Fibroblast of skin of left quadriceps (primary cell): ENCODE measurements at regions not wholly inside any gene's neighbourhood (a gene's known extent, or its start where the extent isn't known, plus 50 kb on each side); places are given as distances from the start of the nearest gene placed in this dataset.
A peak's percentile ranks its signal among the peaks of the same experiment; 100 is the strongest.

Experiments used
- DNase-seq, 2 experiments: peaks; one replicate each; pipeline ENCODE4 v3.0.0-alpha.2; 2013; ENCODE audit warnings: low read depth in 2 of 2

DNA sequence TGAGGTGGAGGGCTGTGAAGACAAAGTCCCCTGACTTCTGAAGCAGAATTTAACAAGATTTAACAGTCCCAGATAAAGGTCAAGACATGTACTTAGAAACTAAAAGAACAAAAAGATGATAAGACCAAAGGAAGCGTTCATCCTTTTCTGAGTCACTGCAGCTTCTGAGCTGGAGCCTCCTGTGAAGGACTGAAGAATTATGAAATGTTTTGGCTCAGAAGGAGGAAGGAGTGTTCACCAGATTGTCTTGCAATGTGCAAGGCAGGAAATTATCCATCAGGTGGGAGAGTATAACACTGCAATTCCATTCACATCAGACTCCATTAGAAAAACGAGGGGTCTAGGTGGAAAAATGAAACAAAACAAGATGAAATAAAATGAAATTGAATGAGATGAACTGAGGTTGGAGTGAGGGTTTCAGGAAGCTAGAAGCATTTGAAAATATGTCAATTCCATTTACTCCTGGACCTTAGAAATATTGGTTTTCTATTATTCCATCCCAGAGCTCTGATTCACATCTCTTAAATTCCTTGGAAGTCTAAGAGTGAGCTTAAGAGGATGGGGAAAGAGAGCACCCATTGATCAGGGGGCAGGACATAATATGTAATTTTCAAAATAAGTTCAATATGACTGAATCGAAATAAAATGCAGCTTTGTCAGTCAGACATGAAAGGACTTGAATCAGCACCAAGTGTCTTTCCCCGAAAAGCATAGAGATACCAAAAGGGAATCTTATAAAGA lies 186.1 kb upstream of the LNX1 start:
- DNase-seq: peak; percentile 59 to 63

DNA sequence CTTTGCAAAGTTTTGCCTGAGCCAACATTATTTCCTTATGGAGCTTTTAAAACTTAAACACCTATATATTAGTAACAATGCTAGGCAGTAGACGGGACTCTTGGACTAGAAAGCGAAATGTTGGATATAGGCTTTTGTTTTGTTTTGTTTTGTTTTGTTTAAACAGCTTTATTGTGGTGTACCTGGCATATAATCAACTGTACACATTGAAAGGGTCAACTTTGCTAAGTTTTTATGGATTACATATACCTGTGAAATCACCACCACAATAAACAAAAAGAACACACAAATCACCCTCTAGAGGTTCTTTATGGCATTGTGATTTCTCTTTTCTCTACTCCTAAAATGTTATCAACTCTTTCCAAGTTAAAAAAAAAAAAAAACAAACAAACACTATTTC lies 184.9 kb upstream of the LNX1 start:
- no peak for DNase-seq

DNA sequence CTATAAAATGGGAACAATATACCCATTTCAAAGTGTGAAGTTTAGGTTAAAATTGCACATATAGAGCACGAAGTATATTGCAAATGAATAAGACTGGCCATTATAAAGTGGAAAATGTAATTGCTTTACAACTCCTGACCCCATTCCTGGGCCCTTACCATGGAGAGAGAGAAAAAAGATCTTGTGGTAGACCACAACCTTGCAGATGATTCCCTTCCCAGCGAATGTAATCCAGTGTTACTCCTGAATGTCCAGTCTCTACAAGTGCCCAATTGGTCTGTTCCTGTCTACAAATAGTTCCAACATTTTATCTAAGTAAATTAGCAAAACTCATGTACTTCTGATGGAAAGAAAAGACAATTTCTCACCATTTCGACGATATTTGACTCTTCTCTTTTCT lies 184.1 kb upstream of the LNX1 start:
- no peak for DNase-seq

DNA sequence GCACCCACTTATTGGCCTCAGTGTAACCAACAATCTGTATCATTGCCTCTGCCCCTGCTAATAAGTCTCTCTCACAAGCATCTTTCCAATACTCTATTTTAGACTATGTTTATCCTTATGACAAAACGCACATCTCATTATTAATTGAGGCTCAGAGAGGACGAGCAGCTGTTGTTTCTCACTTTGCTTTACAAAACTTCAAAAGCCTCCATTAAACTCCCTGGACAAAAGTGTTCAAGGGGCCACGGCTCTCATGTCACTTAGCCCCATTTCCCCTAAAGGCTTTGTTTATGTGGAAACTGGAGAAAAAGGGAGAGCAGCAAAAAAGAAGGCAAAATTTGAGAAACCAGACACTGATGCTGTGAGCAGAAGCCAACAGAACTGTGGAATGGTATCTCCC lies 180.0 kb upstream of the LNX1 start:
- DNase-seq: no peak

DNA sequence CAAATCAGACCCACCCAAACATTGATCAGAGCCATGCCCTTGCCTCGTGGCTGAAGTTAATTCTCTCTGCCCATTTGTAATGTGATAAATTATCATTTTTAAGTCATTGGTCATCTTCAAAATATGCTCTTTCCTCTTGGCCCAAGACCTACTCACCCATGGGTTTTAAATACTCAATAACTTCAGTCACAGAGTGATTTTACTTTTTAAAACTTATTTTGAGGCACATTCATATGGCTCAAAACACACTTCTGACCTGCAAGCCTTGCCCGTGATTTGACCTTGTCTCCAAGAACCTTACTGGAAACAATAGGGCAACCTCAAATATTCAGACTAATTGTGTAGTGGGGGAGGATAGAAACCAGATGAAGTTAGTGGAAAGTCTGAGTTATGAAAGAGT lies 176.2 kb upstream of the LNX1 start:
- peak in 1 of 2 experiments; percentile 20 for DNase-seq

DNA sequence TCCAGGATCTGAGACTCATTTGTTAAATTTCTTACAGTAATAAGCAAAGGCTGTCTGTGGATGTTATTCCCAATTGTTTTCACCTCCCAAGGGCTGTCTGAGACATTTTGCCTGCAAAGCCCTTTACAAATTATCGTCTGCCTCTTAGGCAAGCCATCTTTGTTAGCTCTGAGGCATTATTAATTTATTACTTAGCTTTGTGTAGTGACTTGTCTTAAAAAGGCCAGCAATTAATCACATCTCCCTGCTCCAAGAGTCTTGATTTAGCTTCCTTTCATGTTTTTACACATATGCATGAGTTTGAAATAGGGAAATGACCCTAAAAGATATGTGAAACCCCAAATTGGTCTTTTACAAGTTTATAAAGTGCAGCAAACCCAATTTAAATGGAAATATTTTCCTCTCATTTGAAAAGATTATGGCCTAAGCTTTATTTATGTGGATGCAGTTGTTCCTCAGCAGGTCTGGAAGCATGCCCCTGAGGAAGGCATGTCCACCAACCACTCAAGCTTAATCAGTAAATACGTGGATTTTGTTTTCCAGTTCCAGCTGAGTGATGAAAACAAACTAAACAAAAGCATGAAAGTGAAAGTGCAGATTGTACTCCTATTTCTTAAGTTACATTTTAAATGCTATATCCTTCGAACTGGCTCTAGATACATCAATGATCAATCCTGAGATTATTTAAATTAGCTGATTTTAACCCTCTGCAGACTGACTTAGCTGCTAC lies 173.6 kb upstream of the LNX1 start:
- DNase-seq: no peak

DNA sequence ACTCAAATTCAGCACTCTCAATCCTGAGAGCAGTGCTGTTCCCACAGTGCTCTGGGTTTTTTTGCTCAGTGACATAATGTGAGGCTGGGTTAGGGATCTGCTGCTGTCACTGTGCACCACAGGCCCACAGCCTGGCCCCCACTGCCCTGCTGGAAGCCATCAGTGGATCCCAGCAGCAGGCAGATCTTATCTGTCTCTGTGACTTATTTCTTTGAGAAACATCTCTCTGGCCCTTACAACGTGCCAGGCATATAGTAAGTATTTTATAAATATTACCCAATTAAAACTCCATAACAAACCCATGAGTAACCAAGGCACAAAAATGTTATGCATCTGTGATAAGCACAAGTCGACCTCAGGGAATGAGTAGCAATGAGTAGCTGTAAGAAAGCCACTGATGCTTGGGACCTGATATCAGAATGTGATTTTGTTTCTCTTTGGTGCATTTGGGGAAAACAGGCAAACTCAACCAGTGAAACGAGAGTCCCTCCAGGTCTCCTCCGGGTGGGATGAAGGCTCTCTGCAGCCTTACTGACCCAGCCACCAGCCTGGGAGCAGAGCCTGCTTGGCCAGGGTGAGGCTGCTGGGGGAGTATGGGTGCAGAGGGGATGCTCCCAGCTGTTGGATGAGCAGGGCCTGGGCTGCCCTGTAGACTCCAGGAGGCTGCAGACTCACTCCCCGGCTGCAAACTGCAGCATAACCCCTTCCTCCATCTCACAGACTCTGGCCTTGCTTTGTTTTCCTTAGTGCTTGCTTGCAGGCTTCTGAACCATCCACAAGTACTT lies 172.7 kb upstream of the LNX1 start:
- peak; percentile 78 to 81 for DNase-seq

DNA sequence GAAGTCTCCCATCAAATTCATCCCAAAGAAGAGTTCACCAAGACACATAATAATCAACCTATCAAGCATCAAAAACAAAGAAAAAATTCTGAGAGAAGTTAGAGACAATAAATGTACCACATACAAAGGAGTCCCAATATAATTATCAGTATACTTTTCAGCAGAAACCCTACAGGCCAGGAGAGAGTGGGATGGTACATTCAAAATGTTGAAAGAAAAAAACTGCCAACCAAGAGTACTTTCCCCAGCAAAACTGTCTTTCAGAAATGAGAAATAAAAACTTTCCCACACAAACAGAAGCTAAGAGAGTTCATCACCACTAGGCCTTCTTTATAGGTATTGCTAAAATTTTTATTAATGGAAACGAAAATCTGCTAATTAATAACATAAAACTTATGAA lies 164.4 kb upstream of the LNX1 start:
- no peak for DNase-seq

DNA sequence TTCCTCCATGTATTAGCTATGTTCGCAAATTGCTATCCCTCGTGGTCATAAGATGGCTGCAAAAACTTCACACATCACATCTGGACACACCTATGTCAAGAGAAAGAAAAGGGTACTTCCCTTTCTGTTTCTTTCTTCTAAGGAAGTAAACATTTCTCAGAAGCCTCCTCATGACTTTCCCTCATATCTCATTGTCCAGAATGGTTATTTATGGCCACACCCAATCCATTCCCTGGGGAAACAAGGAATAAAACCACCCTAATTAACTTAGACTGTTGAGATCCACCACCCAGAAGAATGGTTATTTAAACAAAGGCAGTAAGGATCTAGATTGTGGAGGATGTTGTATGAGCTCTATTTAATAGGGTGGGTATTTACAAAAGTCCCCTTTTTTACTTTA lies 160.8 kb upstream of the LNX1 start:
- no peak for DNase-seq

DNA sequence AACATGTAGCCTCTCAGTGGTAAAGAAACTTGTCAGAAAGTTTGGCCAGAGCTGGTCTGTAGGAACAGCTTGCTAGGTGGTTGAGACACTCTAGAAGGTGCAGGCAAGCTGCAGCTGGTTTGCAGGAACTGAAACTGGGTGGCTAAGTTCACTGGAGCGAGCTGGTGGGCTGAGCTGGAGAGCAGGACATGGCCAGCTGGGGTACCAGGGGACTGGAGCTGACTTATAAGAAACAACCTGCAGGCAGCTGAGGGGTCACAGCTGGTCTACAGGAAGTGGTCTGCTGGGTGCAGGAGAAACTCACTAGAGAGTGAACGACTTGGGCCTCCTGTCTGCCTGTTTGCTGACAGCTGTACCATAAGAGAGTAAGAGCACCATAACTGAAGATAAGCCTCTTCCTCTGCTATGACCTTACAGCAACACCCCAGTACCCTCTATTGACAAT lies 157.1 kb upstream of the LNX1 start:
- DNase-seq: no peak

DNA sequence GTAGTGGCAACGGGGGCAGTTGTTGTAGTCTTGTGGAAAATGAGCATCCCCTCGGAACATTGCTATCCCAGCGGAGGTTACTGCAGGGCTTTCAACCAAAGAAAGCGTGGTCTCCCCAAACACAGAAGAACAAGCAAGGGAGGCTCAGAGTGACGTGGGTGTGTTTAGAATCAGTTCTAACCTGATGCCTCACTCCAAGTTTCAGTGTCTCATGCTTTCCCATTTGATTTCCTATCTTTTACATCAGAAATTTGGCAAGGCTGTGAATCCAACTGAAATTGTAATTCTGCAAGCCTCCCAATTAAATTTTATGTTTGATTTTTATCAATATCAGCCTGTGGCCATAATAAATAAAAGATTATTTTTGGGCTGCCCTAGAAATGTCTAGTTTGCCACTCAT lies 156.1 kb upstream of the LNX1 start:
- DNase-seq: no peak

DNA sequence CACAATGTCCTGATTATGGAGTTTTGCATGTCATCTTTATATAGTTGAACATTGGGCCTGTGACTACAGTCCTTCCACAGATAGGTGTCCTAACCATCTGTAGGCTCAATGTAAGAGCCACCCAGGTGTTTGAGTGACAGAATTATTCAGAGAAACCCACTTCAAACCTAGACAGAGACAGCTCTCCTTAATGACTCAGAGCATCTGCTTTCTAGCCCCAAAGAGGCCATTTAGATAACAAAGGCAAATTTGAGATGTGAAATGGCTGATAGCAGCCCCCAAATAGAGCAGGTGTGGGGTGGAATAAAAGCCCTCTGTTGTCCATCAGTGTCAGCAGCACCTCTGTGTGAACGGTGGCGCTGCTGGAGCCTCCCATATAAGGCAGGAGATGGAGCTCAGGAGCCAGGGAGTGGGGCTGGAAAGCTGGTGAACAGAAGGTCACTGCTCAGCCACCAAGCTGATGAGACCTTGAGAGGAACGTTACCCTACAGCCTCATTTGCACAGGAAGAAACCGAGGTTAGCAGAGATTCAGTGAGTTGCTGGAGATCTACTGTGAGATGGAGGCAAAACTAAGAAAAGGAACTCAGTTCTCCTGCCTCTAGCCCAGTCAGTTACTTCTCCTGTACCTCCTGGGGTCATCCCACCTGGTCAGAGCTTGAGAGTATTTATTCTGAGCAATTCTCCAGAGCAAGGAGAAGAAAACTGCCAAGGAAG lies 153.3 kb upstream of the LNX1 start:
- DNase-seq: no peak

DNA sequence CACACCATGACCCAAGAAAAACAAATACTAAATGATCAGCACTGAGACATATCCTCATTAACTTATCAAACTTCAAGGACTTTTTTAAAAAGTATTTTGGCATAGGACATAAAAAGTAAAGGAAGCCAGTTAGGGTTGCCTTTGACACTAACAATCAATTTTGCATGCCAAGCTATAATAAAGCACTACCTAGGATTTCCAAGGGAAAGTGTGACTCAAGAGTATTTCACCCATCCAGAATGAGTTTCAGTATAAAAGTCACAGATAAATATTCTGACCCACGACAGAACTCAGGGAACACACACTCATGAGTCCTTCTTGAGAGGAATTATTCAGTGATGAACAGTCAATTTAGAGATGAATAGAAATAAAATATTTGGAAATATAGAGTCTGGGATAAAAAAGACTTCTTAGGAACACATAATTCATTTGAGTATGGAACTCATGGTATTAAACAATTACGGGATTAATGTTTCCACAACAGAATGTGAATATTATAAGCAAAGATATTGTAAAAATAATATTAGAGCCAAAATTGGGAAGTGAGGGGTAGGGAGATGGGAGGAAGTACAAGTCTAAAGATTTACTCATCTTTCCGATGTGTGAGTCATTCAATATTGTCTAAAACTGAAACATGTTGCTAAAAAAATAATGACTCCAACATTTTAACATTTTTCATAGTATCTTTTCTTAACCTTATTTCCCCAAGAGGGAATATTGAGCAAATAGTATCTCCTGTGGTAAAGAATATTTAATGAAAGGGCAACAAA lies 143.5 kb upstream of the LNX1 start:
- peak in 1 of 2 experiments; percentile 53 for DNase-seq

DNA sequence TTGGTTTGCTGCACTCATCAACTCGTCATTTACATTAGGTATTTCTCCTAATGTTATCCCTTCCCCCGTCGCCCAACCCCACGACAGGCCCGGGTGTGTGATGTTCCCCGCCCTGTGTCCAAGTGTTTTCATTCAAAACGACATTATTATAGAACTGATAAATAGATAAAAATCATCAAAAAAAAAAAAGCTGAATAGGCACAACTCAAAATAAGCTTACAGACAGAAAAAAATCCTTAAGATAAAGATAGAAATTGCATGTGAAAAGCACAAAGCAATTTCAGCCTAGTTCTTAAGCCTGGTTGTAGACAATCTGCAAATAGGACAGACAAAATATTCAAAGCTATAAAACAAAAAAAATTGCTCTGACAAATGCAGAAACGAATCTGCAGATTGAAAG lies 142.9 kb upstream of the LNX1 start:
- no peak for DNase-seq

DNA sequence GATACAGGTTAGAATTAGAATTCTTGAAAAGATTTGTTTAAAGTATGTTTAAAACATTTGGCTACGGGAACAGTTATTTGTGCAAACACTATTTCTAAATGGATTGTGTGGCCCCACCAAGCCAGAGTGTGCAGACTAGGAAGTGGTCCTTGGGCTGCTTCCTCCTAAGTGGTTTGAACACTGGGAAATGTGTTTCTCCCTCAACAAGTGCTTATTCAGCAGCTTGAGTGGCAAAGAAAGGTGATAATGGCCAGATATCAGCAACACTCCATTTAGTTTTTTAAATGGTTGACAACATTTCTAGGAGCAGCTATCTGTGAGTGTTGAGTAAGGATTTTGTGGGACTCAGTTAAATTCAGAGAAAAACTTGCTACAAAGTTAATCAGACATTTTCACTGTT lies 141.4 kb upstream of the LNX1 start:
- no peak for DNase-seq

DNA sequence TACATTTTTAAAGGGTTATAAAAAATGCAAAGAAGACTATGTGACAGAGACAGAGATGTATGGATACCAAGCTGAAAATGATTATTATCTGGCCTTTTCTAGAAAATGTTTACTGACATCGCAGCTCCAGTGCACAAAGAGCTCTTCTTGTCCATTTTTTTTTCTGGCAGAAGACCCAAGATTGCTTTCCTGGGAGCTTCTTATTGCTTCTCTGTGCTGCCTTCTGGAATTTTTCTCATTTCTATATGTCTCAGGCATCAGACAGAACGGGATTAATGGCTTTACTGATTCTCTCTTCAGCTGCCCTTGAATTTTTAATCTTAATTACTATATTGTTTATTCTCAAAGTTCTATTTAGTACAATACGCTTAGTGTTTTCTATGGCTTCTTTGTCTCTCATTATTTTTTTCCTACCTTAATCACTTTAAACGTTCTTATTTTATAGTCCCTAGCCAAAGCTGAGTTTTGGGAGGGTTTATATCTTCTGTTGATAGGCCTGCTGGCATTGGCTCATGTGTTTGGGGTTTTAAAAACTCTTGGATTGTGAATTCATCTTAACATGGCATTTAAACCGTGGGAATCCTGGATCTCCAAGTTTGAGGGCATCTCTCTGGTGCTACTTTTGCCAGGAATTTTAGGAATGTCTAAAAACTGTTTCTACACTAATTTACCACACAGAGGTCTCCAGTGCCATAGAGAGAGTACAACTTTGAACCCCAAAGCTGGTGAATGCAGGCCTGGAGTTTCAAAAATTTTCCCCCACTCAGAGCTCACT lies 138.9 kb upstream of the LNX1 start:
- DNase-seq: no peak

DNA sequence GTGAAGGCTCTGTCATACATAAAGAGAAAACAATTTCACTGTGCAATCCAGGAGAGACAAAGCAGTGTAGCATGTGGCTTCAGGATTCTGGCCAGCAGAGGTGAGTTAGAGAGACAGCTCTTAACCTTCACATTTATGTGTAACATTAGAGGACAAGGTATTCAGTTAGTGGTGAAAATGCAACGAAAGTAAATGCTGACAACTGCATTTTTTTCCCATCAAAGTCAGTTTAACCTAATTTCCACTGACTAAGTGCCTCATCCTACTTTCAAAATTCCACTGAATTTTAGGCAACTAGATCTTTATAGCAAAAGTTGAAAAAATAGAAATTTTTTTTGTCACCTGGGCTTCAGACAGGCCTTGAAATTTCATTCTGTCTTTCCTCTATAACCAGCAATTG lies 130.8 kb upstream of the LNX1 start:
- DNase-seq: no peak

DNA sequence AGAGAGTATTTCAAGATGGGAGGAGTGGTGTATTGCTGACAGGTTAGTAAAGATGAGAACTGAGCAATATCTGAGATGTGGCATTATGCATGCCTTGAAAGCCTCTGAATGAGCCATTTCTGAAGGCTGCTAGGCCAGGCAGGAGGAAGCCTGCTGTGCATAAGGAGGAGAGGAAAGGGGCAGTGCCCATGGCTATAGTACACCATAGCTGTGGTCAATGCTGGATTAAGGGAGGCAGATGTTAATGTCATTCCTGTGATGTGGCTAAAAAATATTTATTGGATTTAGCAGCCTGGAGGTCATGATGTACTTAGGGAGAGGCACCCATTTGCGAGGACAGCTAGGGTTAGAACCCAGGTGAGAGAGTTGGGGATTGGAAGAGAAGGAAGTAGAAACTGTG lies 130.0 kb upstream of the LNX1 start:
- DNase-seq: no peak

DNA sequence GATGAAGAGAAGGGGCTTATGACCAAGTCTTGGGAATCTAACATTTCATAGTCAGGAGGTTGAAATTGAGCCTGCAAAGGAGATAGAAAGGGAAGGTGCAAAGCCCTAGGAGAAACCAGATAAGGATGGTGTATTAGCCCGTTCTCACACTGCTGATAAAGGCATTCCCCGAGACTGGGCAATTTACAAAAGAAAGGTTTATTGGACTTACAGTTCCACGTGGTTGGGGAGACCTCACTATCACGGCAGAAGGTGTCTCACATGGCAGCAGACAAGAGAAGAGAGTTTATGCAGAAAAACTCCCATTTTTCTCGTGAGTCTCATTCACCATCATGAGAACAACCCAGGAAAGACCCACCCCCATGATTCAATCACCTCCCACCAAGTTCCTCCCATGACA lies 129.5 kb upstream of the LNX1 start:
- DNase-seq: no peak

DNA sequence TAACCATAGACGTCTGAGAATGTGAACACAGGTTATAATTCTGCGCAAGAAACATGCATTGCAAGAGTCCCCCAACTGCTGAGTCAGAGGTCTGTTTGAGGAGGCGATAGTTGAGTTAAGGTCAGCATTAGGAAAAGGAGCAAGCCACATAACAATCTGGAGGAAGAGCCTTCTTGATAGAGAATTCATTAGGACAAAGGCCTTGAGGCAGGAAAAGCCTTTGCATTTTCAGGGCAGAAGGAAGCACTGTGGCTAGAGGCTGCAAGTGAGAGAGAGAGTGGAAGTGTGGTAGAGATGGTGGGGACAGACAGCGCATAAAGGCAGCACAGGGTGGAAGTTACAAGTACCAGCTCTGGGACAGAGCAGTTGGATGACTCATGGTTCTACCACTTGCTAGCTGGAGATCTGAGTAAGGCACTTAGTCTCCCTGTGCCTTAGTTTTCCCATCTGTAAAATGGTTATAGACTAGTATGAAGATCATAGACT lies 125.8 kb upstream of the LNX1 start:
- no peak for DNase-seq
